Esophagus squamous epithelium (tissue), 4 donors: ENCODE measurements at regions not wholly inside any gene's neighbourhood (a gene's known extent, or its start where the extent isn't known, plus 50 kb on each side); places are given as distances from the start of the nearest gene placed in this dataset.

Source experiments
- POLR2A ChIP-seq, 4 donors: fragments of 450-650 bp; IDR thresholded peaks; one replicate each; pipeline ENCODE4 v1.6.1; 2017; ENCODE audit warnings: antibody characterized with exemption in 4 of 4, mild to moderate bottlenecking in 4 of 4, moderate library complexity in 3 of 4
- TF ChIP-seq, protein P1 (sequence below), 6 experiments: fragments of 450-650 bp in 4 of 6; fragments of 200-600 bp in 2 of 6; sonication (generic) in 2 of 6; IDR thresholded peaks; one replicate each; pipeline ENCODE4 v1.5.1; 2016 to 2019; ENCODE audit warnings: antibody characterized with exemption in 6 of 6, mild to moderate bottlenecking in 4 of 6, moderate library complexity in 4 of 6

DNA sequence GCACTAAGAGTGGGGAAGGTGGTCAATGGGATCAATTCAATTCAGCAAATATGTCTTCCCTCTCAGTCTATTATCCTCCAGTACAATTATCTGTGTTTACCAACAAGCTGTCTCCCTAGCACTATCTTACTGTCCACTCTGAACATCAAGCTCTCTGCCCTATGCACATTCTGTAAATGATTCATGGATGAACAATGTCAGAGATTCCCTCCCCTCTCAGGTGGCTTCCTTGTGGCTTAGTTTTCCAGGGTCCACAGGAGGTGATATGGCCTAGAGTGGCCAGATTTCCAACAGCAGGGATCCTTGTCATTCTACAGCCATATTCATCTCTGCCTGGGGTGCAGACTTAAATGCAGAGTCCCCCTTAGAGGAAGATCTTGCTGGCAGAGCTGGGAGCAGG lies 225.1 kb downstream of the UACA start:
- TF ChIP-seq, protein P1, sequence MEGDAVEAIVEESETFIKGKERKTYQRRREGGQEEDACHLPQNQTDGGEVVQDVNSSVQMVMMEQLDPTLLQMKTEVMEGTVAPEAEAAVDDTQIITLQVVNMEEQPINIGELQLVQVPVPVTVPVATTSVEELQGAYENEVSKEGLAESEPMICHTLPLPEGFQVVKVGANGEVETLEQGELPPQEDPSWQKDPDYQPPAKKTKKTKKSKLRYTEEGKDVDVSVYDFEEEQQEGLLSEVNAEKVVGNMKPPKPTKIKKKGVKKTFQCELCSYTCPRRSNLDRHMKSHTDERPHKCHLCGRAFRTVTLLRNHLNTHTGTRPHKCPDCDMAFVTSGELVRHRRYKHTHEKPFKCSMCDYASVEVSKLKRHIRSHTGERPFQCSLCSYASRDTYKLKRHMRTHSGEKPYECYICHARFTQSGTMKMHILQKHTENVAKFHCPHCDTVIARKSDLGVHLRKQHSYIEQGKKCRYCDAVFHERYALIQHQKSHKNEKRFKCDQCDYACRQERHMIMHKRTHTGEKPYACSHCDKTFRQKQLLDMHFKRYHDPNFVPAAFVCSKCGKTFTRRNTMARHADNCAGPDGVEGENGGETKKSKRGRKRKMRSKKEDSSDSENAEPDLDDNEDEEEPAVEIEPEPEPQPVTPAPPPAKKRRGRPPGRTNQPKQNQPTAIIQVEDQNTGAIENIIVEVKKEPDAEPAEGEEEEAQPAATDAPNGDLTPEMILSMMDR (IDR thresholded peaks at IDR 0.05) = no peak
- TF ChIP-seq POLR2A (IDR thresholded peaks at IDR 0.05) = no peak
